ENCODE measurements at regions not wholly inside any gene's neighbourhood (a gene's known extent, or its start where the extent isn't known, plus 50 kb on each side); places are given as distances from the start of the nearest gene placed in this dataset.
"Not testable (repeated sequence)": the region's sequence is repeated elsewhere in the genome, so short reads cannot be mapped to it uniquely, and the experiment has no call there.

DNA sequence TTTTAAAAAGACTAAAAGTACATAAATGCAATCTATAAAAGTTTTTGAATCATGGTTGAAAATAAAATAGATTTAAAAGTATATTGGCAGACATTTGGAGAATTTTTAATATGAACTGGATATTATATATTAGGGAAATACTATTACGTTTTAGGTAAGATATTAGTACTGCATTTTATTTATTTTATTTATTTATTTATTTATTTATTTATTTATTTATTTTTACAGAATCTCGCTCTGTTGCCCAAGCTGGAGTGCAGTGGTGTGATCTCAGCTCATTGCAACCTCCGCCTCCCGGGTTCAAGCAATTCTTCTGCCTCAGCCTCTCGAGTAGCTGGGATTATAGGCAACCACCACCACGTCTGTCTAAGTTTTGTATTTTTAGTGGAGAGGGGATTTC is 890.1 kb upstream of the MANEA start:
- not testable (repeated sequence) for DNase-seq

DNA sequence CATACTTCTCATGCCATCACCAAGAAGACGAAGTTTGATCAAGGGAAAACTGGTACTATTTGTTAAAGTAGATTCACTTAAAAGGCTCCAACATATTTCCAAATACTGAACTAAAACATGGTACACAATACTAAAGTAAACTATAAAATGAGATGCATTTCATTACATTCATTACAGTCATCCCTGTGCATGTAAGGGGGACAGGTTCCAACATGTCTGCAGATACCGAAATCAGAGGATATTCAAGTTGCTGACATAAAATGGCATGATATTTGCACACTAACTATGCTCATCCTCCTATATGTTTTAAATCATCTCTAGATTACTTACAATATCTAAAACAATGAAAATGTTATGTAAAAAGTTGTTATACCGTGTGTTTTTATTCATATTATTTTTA is 893.9 kb upstream of the MANEA start:
- no peak for DNase-seq

DNA sequence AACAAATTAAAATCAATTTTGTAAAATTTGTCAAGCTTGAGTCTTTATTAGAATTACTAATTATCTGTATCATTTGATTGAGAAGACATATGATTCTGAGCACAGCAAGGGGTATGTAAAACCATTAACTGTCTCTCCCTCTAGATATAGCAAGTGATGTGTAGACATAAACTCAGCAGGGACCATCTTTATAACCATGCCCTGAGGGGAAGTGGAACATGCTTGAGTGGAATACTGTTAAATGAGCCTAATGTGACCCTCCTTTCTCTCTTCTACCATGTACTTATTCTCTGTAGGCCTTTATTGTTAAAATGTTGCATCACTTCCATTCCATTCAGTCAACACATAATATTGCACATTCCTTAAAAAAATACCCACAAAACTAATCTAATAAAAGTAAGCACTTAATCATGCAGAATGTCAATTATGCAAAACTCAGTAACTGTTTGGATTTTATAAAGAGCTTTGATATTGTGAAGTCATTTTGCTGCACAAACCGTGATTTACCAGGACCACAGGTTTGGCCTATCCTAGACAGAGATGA is 896.6 kb upstream of the MANEA start:
- DNase-seq = no peak

DNA sequence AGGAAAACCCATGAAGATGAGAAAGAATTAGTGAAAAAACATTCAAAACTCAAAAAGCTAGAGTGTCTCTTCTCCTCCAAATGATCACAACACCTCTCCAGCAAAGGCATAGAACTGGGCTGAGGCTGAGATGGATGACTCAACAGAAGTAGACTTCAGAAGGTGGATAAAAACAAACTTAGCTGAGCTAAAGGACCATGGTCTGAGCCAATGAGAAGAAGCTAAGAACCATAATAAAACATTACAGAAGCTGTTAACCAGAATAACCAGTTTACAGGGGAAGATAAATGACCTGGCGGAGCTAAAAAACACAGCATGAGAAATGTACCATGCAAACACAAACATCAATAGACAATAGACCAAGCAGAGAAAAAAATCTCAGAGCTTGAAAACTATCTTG is 904.1 kb upstream of the MANEA start:
- no peak for DNase-seq

DNA sequence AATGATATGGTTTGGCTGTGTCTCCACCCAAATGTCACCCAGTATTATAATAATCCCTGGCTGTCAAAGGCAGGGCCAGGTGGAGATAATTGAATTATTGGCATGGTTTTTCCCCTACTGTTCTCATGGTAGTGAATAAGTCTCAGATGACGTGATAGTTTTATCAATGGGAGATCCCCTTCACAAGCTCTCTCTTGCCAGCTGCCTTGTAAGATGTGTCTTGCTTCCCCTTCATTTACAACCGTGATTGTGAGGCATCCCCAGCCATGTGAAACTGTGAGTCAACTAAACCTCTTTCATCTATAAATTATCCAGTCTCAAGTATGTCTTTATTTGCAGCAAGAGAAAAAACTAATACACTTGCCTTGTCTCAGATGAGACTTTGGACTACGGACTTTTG is 907.3 kb upstream of the MANEA start:
- no peak for DNase-seq

DNA sequence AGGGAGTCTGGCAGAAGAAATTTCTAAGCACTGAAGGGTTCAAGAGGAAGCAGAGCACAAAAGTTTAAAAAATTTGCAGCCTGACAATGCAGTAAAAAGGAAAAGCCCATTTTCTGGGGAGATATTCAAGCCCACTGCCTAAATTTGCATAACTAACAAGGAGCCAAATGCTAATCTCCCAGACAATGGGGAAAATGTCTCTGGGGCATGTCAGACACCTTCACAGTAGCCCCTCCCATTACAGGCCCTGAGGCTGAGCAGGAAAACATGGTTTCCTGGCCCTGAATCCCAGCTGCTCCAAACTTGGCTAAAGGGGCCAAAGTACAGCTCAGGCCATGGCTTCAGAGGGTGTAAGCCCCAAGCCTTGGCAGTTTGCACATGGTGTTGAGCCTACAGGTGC is 908.5 kb upstream of the MANEA start:
- DNase-seq = no peak

DNA sequence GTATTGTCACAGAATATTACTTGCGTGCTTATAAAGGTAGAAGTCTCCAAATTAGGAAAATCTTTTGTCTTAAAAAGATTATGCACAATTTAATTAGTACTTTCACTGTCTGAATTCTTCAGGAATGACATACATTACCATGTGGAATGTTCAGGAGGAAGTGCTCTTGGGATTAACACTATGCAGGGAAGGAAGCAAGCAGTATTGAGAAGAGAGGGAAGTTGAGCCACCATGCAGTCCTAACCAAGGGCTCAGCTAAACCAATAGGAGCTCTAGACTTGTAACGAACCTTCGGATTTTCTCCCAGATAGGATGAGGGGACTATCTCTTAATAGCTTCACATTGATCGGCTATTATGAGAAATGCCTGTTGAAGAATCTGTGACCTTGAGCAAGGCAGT is 918.4 kb upstream of the MANEA start:
- no peak for DNase-seq

DNA sequence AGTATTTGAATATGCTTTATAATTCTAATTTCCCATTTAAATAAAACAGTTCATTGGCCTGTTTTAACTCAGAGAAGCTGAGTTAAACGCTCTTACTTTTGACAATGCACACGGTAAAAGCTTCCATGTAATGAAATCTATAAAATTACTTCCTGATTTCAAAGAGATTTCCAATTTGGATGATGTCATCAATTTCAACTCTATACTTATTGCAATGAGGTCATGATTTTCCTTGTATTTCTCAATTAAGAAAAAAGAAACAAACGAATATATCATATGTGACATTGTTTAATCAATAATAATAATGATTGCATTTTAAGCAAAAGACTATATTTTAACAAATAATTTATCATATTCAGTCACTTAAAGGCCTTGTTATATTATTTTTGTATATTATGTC is 926.1 kb upstream of the MANEA start:
- no peak for DNase-seq

DNA sequence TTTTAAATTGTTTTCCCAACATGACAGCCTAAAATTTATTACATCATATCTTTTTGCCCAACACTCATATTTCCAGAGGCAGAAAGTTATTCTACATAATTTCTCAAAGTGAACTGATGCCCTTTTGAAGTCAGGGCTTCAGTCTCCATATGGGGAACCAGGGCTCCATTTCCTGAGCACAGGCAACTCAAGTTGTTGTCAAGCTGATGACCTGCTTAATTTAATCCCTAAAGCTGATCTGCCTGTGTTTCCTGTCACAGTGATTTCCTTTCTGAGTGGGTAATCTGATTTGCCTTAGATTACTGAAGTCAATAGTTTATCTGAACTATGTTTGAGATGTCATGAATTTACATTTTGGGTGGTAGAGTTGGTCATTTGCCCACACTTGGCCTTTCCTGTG is 932.1 kb upstream of the MANEA start:
- DNase-seq = no peak

DNA sequence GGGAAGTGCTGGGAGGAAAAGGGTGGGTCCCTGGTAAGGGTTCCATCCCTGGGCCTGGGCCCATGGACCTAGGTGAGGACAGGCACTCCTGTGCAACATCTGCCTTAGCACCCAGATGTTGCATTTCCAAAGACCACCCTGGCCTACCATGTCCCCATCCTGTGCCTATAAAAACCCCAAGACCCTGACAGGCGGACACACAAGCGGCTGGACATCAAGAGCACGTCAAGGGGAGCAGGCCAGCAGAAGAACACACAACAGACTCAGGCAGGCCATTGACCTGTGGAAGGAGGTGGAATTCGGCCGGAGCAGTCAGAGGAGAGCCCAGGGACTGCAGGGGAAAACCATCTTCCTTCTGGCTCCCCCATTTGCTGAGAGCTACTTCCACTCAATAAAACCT is 937.8 kb upstream of the MANEA start:
- DNase-seq = no peak

DNA sequence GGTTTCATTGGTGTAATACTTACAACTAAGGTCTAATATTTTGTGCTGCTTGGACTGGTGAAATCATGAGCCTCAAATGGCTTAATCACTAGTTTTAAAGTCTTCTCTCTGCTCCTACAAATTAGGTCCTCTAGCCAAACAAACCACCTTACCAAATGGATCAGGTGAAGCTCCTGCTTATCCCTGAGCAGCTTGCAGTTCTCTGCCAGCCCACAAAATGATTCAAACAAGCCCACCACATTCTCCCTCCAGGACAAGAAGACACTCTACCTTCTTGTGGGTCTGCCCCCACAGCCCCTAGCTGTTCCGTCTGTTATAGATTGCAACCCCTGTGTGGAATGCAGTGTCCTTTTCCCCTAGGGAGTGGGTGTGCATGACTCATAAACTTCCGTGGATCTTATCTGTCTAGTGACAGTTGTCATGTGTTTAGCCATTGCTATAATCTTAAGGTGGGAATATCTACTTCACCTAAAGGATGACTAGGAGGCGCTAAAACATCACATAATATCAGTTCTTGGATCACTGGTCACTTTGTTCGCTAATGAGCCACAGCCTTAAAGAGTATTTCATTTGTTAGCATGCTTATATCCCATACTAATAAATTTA is 940.5 kb upstream of the MANEA start:
- no peak for DNase-seq

DNA sequence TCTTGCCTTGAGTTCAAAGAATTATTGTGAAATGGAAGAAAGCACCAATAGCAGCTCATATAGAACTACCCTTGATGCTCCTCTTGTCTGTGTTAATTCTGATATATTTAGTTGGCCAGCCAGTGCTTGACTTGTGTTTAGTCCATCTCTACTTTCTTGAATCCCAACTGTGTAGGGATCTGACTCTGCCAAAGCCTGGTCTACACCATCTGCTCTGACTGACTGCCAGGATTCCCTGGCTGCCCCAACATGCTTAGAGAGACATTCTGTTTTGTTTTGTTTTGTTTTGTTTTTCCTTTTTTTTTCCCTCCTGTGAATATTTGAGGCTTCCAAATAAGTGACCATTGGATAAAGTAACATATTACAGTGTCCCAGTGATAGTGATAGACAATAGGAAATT is 953.7 kb upstream of the MANEA start:
- DNase-seq = no peak

DNA sequence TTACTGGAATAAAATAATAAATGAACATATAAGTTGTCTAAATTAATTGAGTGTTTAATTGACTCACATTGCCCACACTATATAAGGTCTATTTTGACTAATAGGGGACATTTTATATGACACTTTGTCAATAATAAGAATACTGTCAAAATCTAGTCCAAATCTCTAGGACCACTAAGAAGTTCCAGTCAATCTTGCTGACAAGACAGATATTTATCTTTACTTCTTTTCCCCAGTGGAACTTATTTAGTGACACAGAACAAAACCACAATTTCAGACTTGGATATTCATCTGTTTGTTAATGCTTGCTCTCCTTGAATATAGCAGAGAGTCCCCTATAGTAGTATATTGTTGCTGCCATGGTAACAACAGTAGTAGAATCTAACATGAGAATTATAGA is 954.6 kb upstream of the MANEA start:
- DNase-seq = no peak

DNA sequence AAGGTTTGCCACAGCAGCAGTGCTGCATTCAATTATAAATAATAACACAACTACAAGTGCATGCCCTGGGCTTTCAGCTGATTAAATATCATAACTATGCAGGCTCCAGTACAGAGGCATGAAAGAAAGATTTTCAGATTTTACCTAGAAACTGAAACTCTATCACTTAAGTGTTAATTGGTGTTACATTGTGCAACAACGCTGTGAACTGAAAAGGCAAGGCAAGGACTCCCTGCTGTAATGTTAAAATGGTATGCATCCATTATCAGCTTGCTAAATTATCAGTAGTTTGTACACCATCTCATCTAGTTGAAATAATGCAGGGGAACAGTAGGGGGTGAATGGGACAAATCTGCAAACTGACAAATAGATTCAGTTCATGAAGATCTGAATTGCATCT is 976.7 kb upstream of the MANEA start:
- DNase-seq = no peak

DNA sequence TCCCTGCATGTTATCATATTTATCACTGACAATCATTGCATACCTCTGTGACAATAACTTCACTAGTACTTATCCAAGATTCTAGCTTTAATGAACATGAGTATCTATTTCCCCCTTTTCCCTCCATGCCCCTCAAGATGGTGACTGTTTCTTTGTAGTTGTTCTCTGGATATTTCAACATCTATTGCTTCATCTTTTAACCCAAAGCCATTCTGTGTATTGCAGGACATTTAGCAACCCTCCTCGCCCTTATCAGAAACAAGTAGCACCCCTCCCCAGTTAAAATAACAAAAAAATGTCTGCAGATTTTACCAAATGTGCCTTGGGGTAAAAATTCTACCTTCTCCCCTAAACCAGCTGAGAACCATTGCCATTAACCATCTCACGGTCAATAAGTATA is 979.8 kb upstream of the MANEA start:
- DNase-seq = no peak

DNA sequence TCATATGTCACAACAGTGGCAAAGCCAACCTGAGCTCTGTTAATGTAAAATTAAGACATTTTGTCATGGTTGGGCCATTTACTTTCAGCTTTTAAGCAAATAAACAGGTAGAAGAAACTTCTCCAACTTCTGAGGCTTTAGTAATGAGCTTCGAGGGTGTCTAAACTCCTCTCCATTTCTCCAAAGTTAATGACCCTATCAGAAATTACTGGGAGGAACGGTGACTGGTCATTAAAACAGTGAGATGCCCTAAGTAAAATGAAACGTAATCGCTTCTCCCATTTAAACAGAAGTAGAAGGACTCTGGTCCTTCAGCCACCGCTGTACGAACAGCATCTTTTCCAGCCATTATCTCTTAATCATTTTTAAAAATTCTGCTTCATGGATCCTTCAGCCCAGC is 986.9 kb upstream of the MANEA start:
- DNase-seq = no peak

DNA sequence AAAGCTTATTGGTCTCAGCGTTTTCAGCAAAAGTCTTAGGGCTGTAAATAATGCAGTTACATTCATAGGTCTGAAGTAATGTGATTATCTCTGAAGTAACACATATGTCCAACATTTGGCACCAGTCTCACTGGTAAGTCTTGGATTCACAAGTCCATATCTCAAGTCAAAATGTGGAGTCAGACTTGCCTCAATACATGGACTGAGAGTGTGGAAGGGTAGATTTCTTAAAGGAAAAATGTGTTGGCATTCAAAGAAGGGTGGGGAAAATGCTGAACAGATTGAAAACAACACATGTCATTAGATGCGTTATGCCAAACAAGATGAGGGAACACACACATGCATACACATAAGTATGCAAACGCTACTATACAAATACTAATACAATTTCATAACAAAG is 989.0 kb upstream of the MANEA start:
- DNase-seq = no peak

DNA sequence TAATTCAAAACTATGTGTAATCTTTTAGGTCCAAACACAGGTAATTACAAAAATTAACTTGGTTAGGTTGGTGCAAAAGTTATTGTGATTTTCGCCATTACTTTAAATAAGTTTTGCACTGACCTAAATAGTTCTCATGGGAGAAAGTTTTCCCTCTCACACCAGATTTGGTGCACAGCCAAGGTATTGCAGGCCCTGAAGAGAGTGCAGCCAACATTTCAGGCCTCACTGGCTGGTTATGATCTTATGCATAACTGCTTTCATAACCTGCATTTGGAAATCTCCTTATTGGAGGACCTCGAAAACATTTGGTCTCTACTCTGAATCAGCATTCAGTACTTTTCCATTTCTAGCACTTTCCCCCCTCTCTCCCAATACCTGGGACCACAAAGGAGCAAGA is 993.1 kb upstream of the MANEA start:
- DNase-seq = no peak

DNA sequence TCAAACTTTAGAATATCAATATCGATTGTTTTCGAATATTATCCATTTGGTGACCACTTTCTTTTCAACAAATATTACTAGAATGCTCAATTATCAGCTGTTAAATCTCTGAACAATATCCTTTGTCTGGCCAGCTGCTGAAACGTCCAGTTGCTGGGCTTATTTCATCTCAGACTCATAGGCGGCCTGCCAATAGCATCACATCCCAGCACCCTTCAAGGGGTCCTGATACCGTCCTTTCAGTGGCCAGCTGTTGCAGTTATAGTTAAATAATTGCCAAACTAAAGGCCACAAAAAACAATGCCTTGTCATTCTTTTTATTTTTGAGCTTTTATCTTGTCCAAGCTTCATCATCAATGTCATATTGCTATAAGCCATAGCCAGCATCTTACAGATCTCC is 1006.8 kb upstream of the MANEA start:
- DNase-seq = peak; percentile 1

DNA sequence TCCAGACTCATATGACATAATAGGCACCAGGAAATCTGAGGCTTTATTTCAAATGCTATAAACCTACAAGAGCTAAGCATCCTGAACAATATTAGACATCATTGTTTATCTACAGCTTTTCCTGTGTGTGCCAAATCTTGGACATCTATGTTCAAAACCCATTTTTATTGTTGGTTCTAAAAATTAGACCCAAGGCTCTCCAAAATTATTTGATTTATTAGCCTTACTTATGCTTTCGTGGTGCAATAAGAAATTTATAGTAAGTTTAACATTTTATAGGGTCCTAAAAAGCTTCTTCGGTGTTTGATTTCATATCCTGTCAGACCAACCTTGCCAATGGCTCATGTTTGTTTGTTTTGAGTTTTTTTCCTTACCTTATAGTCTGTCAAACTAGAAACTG is 1014.5 kb upstream of the MANEA start:
- DNase-seq = no peak

DNA sequence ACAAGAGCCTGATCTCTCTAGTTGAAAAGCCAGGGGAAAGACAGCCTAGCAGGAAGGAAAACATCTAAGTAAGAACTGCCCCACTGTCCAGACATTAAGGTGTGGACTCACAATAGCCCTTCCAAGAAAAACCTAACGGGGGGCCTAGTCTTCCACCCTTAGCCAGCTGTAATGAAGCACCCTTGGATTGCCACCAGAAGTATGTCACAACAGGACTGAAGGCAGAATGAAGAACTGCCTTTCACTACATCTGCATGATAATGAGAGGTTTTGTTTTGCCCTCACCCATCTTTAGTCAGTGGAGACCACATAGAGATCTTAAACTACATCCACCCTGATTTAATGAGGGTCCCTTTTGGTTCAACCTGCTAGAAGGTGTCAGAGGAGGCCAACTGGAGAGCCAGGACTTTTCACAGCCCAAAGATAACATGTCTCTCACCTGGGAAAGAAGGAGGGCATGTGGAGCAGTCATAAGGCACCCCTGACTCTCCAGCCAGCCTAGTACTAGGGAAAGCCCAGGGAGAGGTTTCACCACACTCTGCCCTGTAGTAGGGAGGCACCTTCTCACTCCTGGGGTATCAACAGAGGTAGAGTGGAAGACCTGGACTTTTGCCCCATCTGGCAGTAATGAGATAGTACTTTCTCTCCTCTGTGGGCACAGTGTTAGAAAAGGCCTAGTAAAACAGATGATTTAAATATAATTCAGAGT is 1017.4 kb upstream of the MANEA start:
- DNase-seq = no peak

DNA sequence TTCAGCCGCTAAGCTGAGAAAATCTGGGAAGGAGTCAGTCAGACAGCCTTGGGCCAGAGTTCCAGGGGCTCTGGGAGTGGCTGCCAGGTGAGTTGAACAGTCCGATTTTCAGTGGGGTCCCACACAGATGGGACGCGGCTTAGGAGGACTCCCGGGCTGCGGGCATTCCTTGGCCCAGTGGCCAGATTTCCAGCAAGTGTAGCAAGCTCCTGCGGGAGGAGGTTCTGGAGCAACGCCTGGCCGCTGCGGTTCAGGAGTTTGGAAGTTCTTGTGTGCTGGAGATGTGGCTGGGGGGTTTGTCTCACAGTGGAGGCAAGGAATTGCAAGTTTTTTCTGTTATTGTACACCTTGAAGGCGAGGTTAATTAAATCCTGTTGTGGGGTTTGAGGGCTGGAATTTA is 1020.1 kb upstream of the MANEA start:
- not testable (repeated sequence) for DNase-seq

DNA sequence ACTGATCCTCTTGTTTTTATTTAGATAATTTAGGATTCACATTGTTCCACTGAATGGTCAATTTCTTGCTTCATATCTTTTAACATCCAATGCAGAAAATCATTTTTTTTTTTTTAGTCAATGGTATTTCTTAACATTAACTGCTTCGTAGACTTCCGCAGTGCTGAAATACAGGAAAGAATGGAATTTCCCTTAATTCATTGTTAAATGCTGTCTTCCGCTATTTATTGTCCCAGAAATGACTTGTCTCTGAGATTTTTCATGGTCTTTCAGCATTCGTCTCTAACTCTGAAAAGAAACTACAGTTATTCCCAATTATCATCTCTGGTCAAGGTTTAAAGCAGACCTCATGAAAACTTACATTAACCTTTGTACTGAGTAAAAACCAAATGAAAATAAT is 1029.1 kb upstream of the MANEA start:
- no peak for DNase-seq

DNA sequence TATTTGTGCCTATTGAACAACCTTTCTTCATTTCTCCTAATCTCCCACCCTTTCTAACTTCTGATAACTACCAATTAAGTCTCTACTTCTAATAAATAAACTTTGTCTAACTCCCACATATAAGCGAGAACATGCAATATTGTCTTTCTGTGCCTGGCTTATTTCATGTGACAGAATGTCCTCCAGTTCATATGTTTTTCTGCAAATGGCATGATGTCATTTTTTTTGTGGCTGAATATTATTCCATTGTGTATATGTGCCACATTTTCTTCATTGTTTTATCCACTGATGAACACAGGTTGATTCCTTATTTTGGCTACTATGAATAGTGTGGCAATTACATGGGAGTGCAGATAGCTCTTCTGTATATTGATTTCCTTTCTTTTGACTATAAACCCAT is 1041.5 kb upstream of the MANEA start:
- DNase-seq = no peak
